ENCODE measurements at regions not wholly inside any gene's neighbourhood (a gene's known extent, or its start where the extent isn't known, plus 50 kb on each side); places are given as distances from the start of the nearest gene placed in this dataset.

- TF ChIP-seq POLR2AphosphoS2 (IDR thresholded peaks at IDR 0.05; ENCODE audit: low read depth, low read length) (no peak), FOXK2 (IDR thresholded peaks at IDR 0.05) (no peak)
Observed at GRCh38 chr5:143889986-143890385, 78.0 kb downstream of the HMHB1 start.

Data from GM12878 (cell line).